Anterior cingulate cortex (tissue), 58 donors: ENCODE measurements at regions not wholly inside any gene's neighbourhood (a gene's known extent, or its start where the extent isn't known, plus 50 kb on each side); places are given as distances from the start of the nearest gene placed in this dataset.

Experiments used
- DNase-seq, 58 donors: peaks; one replicate each; lab custom pipeline; 2025; lab: John Stamatoyannopoulos, UW

DNA sequence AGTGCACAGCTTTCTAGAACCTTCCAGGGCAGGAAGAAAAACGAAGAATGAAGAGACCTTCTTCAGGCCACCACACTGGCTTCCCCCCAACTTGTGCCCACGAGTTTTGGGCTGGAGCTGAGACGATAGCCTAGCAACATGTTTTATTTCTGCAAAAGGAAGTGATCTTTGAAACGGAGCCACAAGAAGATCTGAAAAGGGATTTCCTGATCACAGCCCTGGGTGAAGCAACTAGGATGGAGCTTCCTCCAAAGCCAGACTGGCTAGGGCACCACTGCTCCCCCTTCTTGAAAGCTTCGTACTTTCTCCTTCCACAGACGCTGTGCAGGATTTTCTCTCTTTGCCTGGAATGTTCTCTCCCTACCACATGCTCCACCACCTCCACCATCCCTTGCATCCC is 418.3 kb downstream of the MED13L start:
- peak in 16 of 58 donors; percentile 0 to 27 (median 8) for DNase-seq

DNA sequence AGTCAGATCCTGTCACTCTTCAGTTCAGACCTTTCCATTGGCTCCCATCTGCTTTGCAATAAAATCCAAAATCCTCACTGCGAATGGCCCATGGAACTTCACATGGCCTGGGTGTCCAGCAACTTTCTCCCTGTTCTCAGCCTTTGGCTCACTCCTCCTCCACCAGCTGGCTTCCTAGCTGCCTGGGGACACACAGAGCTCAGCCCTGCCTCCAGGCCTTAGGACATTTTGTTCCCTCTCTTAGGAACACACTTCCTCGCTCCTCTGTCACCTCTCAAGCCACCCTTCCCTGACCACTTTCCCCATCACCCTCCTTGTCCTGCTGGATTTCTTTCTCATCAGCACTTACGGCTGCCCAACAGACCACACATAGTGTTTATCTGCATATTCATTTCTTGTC is 419.6 kb downstream of the MED13L start:
- DNase-seq = no peak

DNA sequence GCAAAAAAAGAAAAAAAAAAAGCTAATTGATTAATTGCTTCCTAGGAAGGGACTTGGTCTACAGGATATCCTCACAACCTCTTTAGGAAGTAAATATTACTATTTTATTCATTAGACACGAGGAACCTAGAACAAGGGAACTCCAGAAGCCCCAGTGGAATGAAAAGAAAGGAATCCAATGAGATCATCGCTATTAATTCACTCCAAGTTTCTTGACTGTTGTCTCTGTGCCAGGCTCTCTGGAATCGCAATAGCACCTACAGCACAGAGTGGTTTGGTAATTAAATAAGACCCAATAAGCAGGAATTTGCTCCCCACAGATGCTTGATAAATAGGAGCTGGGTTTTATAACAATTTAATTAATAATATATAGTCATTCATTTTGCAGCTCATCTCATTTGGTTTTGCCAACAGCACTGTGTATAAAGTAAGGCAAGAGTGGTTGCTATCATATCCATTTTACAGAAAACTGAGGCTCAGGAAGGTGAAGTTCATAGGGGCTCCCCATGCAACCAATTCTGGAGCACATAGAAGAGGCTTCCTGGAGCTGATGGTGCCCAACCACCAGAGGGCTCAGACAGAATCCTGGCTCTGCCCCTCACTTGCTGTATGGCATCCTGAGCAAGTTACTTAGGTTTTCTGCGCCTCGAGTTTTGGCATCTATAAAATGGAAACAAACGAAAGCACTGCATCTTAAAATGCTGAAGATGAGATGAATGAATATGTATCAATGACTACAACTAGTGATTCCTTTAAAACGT is 420.2 kb downstream of the MED13L start:
- no peak for DNase-seq

DNA sequence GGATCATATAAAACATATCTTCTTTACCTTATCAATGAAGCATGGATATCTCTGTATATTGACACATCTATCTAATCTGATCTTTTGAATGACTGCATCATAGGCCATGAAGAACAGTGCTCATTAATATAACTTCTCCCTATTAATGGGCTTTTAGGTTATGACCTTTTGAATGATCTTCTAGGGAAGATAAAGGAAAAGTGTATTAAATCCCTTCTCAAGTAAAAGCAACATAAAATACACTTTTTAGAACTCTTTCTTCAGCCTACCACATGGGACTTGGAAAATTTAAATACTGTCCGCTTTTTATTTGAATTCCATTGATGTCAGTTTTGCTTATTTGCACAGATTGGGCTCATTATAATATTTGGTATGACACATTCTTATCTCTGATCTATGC is 425.4 kb downstream of the MED13L start:
- DNase-seq = no peak

DNA sequence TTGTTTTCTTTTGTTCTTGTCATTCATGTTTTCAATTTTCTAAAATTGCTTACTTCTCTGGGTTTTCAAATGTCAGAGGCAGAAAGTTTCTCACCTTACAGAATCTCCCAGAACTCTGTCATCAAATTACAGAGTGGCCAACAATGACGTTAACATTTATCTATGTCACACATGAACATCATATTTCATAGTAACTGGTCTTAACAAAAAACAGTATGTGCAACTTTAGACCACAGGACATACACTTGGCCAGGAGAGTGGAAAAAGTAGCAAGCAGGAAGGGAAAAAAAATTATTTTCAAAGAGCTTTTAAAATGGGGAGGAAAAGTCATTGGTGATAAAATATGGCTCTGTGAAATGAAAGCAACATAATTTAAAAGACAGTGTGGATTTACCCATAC is 426.5 kb downstream of the MED13L start:
- DNase-seq = no peak

DNA sequence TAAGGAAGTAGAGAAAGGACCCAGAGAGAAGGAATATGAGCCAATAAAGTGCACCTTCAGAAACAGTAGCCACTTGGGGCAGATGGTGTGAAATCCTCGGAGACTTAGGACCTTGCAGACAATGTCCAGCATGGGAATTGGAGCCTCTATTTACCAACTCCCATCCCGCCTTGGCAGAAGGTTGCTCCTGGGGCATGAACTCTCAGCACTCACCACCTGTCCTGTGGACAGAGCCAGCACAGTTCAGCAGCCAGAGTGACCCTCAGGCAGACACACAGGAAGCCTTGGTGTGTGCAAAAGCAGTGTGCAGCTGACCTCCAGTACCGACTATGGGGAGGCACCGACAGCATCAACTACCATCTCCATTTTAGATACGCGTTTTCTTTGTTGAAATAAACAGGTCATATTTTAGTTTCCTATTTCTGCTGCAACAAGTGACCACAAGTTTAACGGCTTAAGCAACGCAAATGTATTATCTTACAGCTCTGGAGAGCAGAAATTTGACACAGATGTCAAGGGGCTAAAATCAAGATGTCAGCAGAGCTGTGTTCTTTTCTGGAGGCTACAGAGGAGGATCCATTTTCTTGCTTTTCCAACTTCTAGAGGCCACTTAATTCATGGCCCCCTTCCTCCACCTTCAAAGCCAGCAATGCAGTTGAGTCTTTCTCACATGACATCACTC is 428.1 kb downstream of the MED13L start:
- DNase-seq = no peak

DNA sequence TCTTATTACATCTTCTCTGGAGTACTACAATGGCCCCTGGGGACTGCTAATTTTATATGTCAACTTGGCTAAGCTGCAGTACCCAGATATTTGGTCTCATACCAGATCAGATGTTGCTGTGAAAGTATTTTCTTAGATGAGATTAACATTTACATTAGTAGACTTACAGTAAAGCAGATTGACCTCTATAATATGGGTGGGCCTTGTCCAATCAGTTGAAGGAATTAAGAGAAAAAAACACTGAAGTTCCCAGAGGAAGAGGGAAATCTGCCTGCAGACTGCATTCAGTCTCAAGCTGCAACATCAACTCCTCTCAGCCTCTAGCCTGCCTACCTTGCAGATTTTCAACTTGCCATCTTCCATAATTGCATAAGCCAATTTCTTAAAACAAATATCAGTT is 430.1 kb downstream of the MED13L start:
- no peak for DNase-seq

DNA sequence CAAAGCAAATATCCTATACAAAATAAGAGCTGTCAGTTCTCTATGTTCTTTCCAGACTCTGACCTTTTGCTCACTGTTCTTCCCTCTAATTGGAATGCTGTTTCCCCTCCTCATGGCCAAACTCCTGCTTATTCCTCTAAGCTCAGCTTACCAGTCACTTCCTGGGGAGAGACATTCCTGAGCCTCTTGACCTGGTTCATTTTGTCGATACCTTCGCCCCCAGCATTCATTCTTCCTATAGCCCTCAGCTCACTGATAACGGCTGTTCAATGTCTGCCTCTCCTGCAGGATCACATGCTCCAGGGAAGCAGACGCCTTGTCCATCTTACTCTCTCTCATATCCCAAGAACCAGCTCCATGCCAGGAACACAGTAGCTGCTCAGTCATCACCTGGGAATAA is 431.0 kb downstream of the MED13L start:
- no peak for DNase-seq

DNA sequence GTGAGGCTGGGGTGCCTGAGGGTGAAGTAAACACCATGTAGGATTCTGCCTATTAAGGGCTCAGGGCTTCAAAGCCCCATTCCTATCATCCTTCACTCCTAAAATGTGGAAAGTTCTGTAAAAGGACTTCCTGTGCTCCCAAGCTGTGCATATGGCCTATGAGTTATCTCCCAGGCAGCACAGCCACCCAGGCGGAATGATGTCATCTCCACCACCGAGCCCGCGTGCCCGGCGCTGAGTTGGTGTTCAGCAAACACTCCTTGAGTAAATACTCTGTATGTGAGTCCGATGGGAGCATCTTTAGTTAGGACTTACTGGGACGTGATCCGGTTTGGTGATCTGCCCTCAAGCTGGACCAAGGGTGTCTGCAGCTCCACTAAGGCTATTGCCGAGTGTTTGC is 437.3 kb downstream of the MED13L start:
- DNase-seq = no peak

DNA sequence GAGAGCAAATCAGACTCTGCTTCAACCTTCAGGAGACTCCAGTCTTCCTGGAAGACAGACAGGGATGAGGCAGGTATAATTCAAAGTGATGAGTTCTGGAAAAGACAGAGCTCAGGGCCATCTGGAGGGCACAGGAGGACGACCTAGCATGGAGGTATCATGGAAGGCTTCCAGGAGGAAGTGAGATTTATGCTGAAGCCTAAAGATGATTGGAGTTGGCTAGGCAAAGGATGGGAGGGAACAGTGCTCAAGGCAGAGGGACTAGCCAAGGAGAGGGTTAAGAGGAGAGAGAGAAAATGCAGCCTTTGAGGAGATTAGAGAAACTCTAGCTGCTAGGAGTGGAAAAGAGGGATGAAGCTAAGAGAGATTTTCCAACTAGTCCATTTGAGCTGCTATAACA is 438.5 kb downstream of the MED13L start:
- DNase-seq = no peak

DNA sequence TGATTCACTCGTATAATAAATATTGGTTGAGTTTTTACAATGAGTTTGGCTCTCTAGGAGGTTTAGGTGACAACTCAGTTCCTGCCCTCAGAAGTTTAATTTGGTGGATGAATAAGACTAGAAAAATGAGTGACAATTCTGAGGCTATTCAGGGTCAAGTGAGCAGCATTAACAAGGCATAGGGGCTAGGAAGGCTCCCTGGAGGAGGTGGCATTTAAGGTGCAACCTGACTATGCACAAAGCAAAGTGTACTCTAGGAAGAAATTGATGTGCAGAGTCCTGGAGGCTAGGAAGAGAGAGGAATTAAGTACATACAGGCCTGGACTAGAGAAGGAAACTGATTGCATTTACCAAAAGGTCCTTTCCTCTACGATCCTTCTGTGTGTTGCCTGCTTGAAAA is 440.3 kb downstream of the MED13L start:
- DNase-seq = no peak

DNA sequence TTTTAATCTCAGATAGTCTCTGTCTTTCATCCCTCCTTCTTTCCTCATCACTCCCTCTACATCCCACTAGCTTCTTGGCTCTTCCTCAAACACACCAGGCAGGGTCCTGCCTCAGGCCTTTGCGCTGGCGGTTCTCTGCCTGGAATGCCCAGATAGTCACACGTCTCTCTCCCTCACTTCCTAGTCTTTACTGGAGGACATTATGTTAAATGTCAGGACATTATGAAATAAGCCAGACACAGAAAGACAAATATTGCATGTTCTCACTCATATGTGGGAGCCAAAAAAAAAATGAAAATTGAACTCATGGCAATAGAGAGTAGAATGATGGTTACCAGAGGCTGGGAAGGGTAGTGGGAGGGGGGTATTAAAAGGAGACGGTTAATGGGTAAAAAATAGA is 442.0 kb downstream of the MED13L start:
- DNase-seq = no peak

DNA sequence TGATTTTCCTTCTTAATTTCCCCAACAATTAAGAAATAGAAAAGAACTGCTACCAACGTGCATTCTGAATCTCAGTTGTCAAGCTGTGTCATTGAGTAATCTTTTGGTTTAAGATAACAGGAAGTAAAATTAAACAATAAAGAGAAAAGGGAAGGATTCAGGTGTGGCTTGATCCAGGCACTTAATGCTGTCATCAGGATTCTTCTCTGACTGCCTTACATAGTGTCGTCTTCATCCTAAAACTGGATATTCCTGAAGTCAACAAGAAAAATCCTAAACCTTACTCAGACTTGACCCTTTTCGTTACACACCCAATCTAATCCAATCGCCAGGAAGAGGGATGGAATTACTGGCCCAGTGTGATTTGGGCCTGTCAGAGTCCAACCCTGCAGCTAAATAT is 443.8 kb downstream of the MED13L start:
- DNase-seq = no peak

DNA sequence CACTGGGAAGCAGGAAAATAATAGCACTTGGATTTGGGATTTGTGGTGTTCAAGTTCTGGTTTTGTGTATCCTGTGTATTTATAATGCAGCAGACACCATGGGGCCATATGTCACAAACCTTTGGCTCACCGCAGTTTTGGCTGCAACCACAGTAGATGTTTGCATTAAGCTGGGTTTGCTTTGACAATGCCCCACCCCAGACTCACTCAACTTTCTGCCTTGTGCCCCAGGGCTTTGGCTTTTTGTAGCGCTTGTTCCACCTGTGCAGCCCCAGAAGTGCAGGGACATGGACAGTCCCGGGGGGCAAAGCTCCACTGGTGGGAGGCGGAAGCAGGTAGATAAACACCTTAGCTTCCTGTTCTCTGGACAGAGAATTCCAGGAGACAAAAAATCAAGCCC is 446.9 kb downstream of the MED13L start:
- DNase-seq = no peak

DNA sequence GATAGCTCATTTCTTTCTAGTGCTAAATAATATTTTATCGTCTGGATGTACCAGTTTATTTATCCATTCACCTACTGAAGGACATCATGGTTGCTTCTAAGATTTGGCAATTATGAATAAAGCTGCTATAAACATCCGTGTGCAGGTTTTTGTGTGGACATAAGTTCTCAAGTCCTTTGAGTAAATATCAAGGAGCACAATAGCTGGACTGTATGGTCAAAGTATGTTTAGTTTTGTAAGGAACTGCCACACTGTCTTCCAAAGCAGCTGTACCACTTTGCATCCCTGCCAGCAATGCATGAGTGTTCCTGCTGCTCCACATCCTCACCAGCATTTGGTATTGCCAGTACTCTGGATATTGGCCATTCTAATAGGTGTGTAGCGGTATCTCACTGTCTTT is 447.4 kb downstream of the MED13L start:
- no peak for DNase-seq

DNA sequence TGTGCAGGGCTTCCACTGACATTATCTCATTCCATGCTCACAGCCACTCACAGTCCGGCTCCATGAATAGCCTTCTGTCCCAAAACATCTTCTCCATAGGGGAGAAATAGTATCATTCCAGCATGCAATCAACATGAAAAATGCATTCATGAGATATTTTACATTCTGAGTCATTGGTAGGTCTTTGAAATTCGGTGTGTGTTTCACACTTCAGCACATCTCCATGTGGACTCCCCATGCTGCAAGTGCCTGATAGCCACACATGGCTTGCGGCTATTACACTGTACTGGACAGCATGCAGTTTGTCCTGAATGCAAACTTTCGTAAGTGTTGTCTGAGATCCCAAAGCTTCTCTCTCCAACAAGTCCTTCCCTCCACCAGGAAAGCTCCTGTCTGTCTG is 449.3 kb downstream of the MED13L start:
- no peak for DNase-seq

DNA sequence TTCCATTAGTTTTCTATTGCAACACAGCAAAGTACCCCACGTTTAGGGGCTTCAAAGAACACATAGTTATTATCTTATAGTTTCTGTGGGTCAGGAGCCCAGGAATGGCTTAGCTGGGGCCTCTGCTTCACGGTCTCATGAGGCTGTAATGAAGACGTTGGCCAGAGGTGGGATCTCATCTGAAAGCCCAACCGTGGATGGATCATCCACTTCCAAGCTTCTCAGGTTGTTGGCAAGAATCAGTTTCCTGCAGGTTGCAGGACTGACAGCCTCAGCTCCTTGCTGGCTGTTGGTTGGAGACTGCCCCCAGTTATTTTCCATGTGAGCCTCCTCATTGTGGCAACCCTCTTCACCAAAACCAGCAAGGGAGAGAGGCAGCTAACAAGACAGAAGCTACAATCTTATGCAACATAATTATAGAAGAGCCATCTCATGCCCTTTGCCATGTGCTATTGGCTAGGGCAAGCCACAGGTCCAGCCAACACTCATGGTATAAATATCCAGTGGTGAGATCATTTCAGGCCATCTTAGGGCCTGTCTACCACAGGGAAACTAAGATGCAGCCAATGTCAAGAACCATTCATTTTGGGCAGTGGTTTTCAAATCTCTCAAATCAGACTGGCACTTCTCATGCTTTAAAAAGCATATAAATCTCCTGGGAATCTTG is 452.4 kb downstream of the MED13L start:
- DNase-seq = no peak

DNA sequence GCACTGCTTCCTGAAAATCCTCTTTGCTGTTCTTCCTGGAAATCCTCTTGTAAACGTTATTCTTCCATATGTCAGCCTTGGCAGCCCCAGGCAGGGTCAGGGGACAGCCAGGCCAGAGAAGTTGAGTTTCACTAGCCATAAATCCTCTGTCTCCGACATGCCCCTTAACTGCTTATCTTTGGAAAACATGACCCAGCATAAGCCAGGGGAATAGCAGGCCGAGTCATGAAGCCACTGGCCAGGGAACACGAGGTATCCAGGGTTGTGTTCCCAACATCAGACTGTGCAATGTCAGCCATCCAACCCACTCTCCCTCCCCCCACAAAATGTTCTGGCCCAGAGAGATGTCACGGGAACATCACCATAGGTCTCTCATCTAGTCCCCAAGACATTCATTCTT is 453.9 kb downstream of the MED13L start:
- no peak for DNase-seq

DNA sequence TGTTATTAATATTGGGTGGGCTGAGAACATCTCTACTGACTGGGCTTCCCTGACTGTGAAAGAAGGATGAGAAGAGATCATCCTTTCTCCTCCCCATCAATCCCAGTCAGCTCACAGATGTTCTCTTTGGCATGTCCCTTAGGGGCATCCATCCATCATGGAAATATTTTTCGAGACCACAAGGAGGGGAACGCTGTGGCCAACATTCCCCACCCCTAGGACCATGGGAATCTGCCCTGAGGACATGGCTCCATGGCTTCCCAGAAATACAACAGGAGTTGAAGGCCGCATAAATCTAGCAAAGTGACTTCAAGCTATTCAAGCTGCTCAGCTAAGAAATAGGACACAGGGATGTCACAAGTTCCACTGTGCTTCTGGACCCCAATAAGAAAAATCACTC is 456.8 kb downstream of the MED13L start:
- DNase-seq = no peak

DNA sequence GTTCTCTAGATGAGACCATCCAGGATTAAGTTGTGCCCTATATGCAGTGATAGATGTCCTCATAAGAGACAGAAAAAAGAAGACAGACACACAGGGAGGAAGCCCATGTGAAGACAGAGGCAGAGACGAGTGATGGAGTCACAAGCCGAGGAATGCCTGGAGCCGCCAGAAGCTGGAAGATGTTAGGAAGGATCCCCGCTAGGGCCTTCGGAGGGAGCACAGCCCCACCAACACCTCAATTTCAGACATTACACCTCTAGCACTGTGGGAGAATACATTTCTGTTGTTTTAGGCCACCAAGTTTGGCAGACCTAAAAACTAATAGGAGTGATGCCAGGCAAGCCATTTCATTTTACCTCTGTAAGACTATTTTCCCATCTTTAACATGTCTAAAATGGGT is 458.5 kb downstream of the MED13L start:
- DNase-seq = no peak

DNA sequence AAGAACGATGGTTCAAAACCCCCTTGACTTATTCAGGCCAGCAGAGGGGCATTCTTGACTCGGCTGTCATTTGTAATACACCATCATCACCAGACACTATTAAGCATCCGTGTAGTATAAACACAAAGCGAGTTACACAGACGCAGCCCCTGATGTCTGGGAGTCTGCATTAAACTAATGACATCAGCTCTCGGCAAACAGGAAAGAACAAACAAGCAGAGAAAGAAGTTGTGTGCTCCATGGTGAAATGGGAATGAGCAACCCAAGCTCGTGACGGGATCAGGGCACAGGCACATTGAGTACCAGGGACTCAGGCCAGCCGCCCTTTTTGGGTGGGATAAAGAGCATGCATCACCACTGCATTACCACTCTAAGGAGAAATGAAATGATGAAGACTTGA is 460.1 kb downstream of the MED13L start:
- DNase-seq = no peak

DNA sequence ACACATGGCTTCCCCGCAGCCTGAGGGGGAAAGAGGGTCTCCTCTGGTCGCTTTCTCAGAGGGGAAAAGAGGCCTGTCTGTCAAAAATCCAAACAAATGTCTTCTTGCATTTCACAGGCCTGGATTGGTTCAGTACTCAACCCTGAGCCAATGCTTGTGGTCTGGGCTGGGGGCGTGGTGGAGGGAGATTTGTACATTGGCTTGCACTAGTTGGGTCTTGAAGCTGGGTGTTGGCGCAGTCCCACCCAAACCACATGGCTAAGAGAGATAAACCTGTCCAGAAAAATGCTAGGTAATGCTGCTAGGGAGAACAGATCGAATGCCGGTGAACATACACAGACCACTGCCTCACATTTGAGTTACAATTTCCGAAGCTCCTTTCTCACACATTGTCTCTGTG is 461.6 kb downstream of the MED13L start:
- no peak for DNase-seq
